RWPE1 (cell line): ENCODE measurements at regions not wholly inside any gene's neighbourhood (a gene's known extent, or its start where the extent isn't known, plus 50 kb on each side); places are given as distances from the start of the nearest gene placed in this dataset.
A peak's percentile ranks its signal among the peaks of the same experiment; 100 is the strongest.

ENCODE experiments used
- CTCF ChIA-PET: fragments of 350-600 bp; sonication (Branson Sonifier 250); formaldehyde crosslinking; extraction: SDS; loops from one replicate; lab custom pipeline; 2021; lab: Yijun Ruan, JAX
- POLR2A ChIA-PET: fragments of 400-600 bp; formaldehyde crosslinking; extraction: SDS; loops from one replicate; lab custom pipeline; 2020; ENCODE audit warnings: antibody characterized with exemption; ENCODE audit not compliant: low non-redundant PET; lab: Yijun Ruan, JAX
- DNase-seq: peaks from one replicate; pipeline ENCODE4 v3.0.0; 2012; ENCODE audit warnings: low spot score
- H3K27ac ChIP-seq: fragments of 450-650 bp; 2 replicates; pipeline ENCODE4 v1.5.1; 2017
- TF ChIP-seq, protein P1 (sequence below): fragments of 450-650 bp; conservative IDR thresholded peaks from 2 replicates; pipeline ENCODE4 v1.5.1; 2017; ENCODE audit warnings: low read depth, mild to moderate bottlenecking

GRCh38 chr2:67846370-67847070 is 216.3 kb downstream of the C1D start:
- ChIA-PET POLR2A (no interaction called here), CTCF (interaction anchor here (0.5 to 2.1 kb wide), 9 partner anchors 9 to 1042 kb away, joined by 3 to 10 read pairs (median 5); no protein-coding TSS in a partner anchor)
- TF ChIP-seq, protein P1, sequence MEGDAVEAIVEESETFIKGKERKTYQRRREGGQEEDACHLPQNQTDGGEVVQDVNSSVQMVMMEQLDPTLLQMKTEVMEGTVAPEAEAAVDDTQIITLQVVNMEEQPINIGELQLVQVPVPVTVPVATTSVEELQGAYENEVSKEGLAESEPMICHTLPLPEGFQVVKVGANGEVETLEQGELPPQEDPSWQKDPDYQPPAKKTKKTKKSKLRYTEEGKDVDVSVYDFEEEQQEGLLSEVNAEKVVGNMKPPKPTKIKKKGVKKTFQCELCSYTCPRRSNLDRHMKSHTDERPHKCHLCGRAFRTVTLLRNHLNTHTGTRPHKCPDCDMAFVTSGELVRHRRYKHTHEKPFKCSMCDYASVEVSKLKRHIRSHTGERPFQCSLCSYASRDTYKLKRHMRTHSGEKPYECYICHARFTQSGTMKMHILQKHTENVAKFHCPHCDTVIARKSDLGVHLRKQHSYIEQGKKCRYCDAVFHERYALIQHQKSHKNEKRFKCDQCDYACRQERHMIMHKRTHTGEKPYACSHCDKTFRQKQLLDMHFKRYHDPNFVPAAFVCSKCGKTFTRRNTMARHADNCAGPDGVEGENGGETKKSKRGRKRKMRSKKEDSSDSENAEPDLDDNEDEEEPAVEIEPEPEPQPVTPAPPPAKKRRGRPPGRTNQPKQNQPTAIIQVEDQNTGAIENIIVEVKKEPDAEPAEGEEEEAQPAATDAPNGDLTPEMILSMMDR, result peak; percentile 81
- peak; percentile 92 for DNase-seq
- peak overlapping the region; percentile 68 for H3K27ac ChIP-seq

DNA sequence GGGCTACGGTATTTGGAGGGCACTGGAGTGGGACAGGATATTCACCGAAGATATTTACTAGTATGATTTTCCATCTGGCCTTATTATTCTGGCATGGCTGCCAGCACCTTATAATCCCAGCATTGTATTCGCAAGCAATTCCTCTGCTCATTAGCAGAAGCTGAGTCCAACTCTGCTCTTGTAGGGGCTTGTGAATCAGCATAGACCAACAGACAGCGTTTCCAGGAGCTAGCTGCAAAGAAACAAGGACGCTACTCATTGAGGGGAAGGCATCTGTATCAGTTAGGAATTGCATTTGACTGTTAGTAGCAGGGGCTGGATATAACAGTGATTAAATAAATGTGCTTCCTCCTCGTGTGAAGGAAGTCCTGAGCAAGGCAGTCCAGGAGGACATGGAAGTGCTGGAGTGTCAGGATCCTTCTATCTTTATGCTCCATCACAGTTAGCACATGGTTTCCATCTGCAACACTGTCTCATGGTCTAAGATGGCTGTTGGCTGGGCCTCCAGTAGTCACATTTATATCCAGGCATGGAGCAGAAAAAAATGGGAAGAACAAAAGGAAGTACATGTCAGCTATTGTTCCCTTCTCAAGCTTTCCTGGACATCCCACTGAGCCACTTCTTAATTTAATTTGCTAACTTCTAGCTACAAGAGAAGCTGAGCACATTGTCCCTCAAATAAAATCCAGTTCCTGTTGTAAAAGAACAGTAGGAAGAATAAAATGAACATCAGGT is 214.1 kb downstream of the C1D start:
- no peak overlapping the region for H3K27ac ChIP-seq
- no peak for DNase-seq
- TF ChIP-seq, protein P1, result no peak
- ChIA-PET POLR2A (no interaction called here), CTCF (no interaction called here)

DNA sequence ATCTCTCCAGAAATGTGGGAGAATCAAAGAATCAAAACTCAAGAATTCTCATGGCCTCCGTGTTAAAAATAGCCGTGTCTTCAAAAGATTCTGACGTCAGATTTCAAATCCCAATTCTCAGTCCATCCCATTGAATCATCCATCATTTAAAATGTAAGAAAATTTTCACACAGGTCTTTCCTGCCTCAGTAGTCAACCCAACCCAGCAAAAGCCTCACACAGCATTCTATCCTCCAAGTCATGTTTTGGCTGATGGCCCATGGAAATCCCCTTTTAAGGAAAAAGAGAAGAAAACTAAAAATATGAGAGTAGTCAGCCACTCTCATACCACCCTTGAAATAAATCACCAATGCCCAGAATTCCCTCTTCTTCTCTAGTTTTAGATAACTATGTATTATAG is 211.8 kb downstream of the C1D start:
- TF ChIP-seq, protein P1, result no peak
- ChIA-PET POLR2A (no interaction called here), CTCF (no interaction called here)
- DNase-seq, result no peak
- no peak overlapping the region for H3K27ac ChIP-seq

DNA sequence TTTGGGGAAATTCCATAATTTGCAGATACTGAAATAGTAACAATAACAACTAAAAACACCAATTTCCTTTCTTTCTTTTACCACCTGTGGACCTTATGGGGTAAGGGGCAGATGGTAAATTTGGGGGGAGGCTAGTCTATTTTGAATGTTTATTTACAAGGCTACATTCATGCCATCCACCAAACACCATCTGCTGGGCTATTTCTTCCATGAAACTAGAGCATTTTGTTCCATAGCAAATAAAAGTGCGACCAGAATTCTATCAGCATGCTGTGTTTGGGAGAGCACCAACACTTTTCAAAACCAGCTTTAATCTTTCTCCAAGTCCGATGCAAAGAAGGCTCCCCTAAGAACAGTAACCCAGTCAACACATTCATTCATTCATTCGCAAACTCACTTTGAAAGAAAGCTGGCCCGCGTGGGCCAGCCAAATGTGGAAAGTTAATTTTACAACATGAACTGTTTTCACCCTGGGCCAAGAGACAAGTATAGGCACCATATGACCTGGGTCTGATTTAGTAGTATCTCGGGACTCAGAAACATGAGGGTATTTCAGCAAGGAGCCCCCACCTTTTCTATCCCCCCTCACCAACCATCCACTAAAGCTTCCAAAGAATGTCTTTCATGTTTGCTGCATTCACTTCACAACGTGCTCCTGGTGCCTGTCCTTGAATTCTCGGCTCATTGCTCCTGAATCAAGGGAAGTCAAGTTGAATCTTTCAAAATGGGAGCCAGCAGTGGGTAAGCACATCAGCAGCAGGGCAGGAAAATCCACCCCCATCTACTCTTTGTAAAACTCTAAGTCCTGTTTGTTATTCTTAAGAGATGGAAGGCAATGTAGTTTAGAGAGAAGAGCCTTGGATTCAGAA is 210.6 kb downstream of the C1D start:
- CTCF ChIA-PET, result interaction anchor here (0.9 to 1.1 kb wide), 2 partner anchors 12 to 179 kb away, joined by 3 to 4 read pairs; no protein-coding TSS in a partner anchor
- TF ChIP-seq, protein P1, result no peak
- no peak overlapping the region for H3K27ac ChIP-seq
- POLR2A ChIA-PET, result no interaction called here
- DNase-seq, result no peak

- H3K27ac ChIP-seq, result no peak overlapping the region
- ChIA-PET CTCF (interaction anchor here (0.6 kb wide), 2 partner anchors 10 to 29 kb away, joined by 3 read pairs; no protein-coding TSS in a partner anchor), POLR2A (no interaction called here)
- no peak for DNase-seq
- TF ChIP-seq, protein P1, result no peak
Measured at GRCh38 chr2:67854103-67854743, 208.6 kb downstream of the C1D start.
